ENCODE measurements at regions not wholly inside any gene's neighbourhood (a gene's known extent, or its start where the extent isn't known, plus 50 kb on each side); places are given as distances from the start of the nearest gene placed in this dataset.

GRCh38 chr2:18922276-18922675 lies 332.9 kb upstream of the NT5C1B start:
- no peak for DNase-seq

- DNase-seq = no peak
Measured at GRCh38 chr2:18918280-18918679, 328.9 kb upstream of the NT5C1B start.

- no peak for DNase-seq
Measured at GRCh38 chr2:18915227-18915626, 325.9 kb upstream of the NT5C1B start.

- DNase-seq = no peak
Measured at GRCh38 chr2:18913512-18913911, 324.1 kb upstream of the NT5C1B start.

- DNase-seq = no peak
Measured at GRCh38 chr2:18912225-18912888, 323.0 kb upstream of the NT5C1B start.

- DNase-seq = no peak
Measured at GRCh38 chr2:18911416-18911815, 322.0 kb upstream of the NT5C1B start.

GRCh38 chr2:18910843-18911242 lies 321.5 kb upstream of the NT5C1B start:
- DNase-seq = no peak

GRCh38 chr2:18907937-18908336 lies 318.6 kb upstream of the NT5C1B start:
- DNase-seq = no peak

- DNase-seq = no peak
Measured at GRCh38 chr2:18907508-18907907, 318.1 kb upstream of the NT5C1B start.

GRCh38 chr2:18903750-18904149 lies 314.4 kb upstream of the NT5C1B start:
- no peak for DNase-seq

GRCh38 chr2:18901242-18901641 lies 311.9 kb upstream of the NT5C1B start:
- DNase-seq = no peak

- DNase-seq = no peak
Measured at GRCh38 chr2:18900691-18901141, 311.3 kb upstream of the NT5C1B start.

GRCh38 chr2:18899725-18900124 lies 310.4 kb upstream of the NT5C1B start:
- no peak for DNase-seq

GRCh38 chr2:18898271-18898670 lies 308.9 kb upstream of the NT5C1B start:
- no peak for DNase-seq

GRCh38 chr2:18896125-18896764 lies 306.9 kb upstream of the NT5C1B start:
- DNase-seq = no peak

- DNase-seq = no peak
Measured at GRCh38 chr2:18891600-18892345, 302.4 kb upstream of the NT5C1B start.

- DNase-seq = no peak
Measured at GRCh38 chr2:18889565-18890332, 300.4 kb upstream of the NT5C1B start.

GRCh38 chr2:18885457-18885856 lies 296.1 kb upstream of the NT5C1B start:
- no peak for DNase-seq

GRCh38 chr2:18883616-18884456 lies 294.5 kb upstream of the NT5C1B start:
- no peak for DNase-seq

- no peak for DNase-seq
Measured at GRCh38 chr2:18871430-18871829, 282.1 kb upstream of the NT5C1B start.

- DNase-seq = no peak
Measured at GRCh38 chr2:18870307-18870706, 280.9 kb upstream of the NT5C1B start.

GRCh38 chr2:18861951-18862350 lies 272.6 kb upstream of the NT5C1B start:
- no peak for DNase-seq

Measured in inflammatory macrophage treated with lipopolysaccharide for 1 hour (primary cell).